ENCODE measurements at regions not wholly inside any gene's neighbourhood (a gene's known extent, or its start where the extent isn't known, plus 50 kb on each side); places are given as distances from the start of the nearest gene placed in this dataset.

GRCh38 chr20:60759651-60760050 lies 492.4 kb upstream of the CDH4 start:
- H3K27ac Mint-ChIP-seq (ENCODE audit: unreplicated experiment), result no peak overlapping the region
- DNase-seq (ENCODE audit: low spot score), result no peak
- no peaks in the 10 kb centered on the region for H3K27me3 Mint-ChIP-seq (ENCODE audit: low read depth)
- H3K4me3 Mint-ChIP-seq (ENCODE audit: unreplicated experiment), result no peak overlapping the region
- H3K4me1 Mint-ChIP-seq (ENCODE audit: low read depth), result no peaks in the 10 kb centered on the region
- H3K36me3 Mint-ChIP-seq (ENCODE audit: low read depth), result no peaks in the 10 kb centered on the region
- TF ChIP-seq, protein P1, sequence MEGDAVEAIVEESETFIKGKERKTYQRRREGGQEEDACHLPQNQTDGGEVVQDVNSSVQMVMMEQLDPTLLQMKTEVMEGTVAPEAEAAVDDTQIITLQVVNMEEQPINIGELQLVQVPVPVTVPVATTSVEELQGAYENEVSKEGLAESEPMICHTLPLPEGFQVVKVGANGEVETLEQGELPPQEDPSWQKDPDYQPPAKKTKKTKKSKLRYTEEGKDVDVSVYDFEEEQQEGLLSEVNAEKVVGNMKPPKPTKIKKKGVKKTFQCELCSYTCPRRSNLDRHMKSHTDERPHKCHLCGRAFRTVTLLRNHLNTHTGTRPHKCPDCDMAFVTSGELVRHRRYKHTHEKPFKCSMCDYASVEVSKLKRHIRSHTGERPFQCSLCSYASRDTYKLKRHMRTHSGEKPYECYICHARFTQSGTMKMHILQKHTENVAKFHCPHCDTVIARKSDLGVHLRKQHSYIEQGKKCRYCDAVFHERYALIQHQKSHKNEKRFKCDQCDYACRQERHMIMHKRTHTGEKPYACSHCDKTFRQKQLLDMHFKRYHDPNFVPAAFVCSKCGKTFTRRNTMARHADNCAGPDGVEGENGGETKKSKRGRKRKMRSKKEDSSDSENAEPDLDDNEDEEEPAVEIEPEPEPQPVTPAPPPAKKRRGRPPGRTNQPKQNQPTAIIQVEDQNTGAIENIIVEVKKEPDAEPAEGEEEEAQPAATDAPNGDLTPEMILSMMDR (IDR thresholded peaks at IDR 0.05), result no peak
- peaks cover 9% of the 10 kb centered on the region for H3K9me3 Mint-ChIP-seq (ENCODE audit: low read depth)

GRCh38 chr20:60760256-60761000 lies 491.6 kb upstream of the CDH4 start:
- H3K9me3 Mint-ChIP-seq (ENCODE audit: low read depth), result peaks cover 9% of the 10 kb centered on the region
- TF ChIP-seq, protein P1 (IDR thresholded peaks at IDR 0.05), result no peak
- no peak overlapping the region for H3K27ac Mint-ChIP-seq (ENCODE audit: unreplicated experiment)
- no peaks in the 10 kb centered on the region for H3K4me1 Mint-ChIP-seq (ENCODE audit: low read depth)
- H3K27me3 Mint-ChIP-seq (ENCODE audit: low read depth), result no peaks in the 10 kb centered on the region
- no peak overlapping the region for H3K4me3 Mint-ChIP-seq (ENCODE audit: unreplicated experiment)
- no peaks in the 10 kb centered on the region for H3K36me3 Mint-ChIP-seq (ENCODE audit: low read depth)
- no peak for DNase-seq (ENCODE audit: low spot score)

DNA sequence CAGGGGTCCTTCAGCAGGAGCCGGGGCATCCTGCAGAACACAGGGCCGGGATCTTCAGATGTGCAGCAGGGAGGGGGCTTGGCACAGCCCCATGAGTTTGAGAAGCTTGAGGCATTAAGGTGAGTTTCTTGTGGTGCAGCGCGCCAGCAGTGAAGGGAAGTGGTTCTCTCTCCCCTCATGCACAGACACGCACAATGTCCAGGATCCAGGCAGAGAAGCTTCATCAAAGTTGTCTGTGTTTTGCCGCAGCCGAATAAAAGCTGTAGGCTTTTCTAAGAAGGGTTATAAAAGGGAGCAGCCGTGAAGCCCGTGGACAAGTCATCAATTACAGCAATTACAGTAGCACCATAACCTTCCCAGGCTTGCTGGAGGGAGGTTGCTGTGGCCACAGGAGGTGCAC lies 491.0 kb upstream of the CDH4 start:
- Mint-ChIP-seq H3K36me3 (ENCODE audit: low read depth) (no peaks in the 10 kb centered on the region), H3K27ac (ENCODE audit: unreplicated experiment) (no peak overlapping the region), H3K9me3 (ENCODE audit: low read depth) (peaks cover 9% of the 10 kb centered on the region), H3K27me3 (ENCODE audit: low read depth) (no peaks in the 10 kb centered on the region), H3K4me1 (ENCODE audit: low read depth) (no peaks in the 10 kb centered on the region), H3K4me3 (ENCODE audit: unreplicated experiment) (no peak overlapping the region)
- TF ChIP-seq, protein P1 (IDR thresholded peaks at IDR 0.05), result no peak
- DNase-seq (ENCODE audit: low spot score), result no peak

- no peak for DNase-seq (ENCODE audit: low spot score)
- TF ChIP-seq, protein P1 (IDR thresholded peaks at IDR 0.05), result no peak
- no peaks in the 10 kb centered on the region for H3K4me1 Mint-ChIP-seq (ENCODE audit: low read depth)
- H3K27ac Mint-ChIP-seq (ENCODE audit: unreplicated experiment), result no peak overlapping the region
- peaks cover under 1% of the 10 kb centered on the region for H3K27me3 Mint-ChIP-seq (ENCODE audit: low read depth)
- no peaks in the 10 kb centered on the region for H3K36me3 Mint-ChIP-seq (ENCODE audit: low read depth)
- H3K4me3 Mint-ChIP-seq (ENCODE audit: unreplicated experiment), result no peak overlapping the region
- H3K9me3 Mint-ChIP-seq (ENCODE audit: low read depth), result peaks cover 9% of the 10 kb centered on the region
Observed at GRCh38 chr20:60762386-60762785, 489.7 kb upstream of the CDH4 start.

DNA sequence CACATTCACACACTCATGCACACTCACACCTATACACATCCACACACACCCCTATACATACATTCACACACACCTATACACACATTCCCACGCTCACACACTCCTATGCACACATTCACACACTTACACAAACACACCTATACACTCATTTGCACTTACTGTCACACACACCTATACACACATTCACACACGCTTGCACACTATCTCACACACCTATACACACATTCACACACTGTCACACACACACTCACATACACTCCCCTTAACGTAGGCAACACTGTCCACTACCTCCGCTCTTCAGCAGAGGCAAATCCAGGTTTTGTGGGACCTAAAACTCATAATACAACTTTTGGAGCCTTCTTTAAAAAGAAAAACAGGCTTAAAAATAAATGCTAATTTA lies 487.7 kb upstream of the CDH4 start:
- Mint-ChIP-seq H3K27ac (ENCODE audit: unreplicated experiment) (no peak overlapping the region), H3K4me3 (ENCODE audit: unreplicated experiment) (no peak overlapping the region), H3K27me3 (ENCODE audit: low read depth) (peaks cover 3% of the 10 kb centered on the region), H3K9me3 (ENCODE audit: low read depth) (peaks cover 4% of the 10 kb centered on the region), H3K36me3 (ENCODE audit: low read depth) (no peaks in the 10 kb centered on the region), H3K4me1 (ENCODE audit: low read depth) (no peaks in the 10 kb centered on the region)
- no peak for DNase-seq (ENCODE audit: low spot score)
- TF ChIP-seq, protein P1 (IDR thresholded peaks at IDR 0.05), result no peak
